MG63 (cell line): ENCODE measurements at regions not wholly inside any gene's neighbourhood (a gene's known extent, or its start where the extent isn't known, plus 50 kb on each side); places are given as distances from the start of the nearest gene placed in this dataset.
A peak's percentile ranks its signal among the peaks of the same experiment; 100 is the strongest.
"Not testable (repeated sequence)": the region's sequence is repeated elsewhere in the genome, so short reads cannot be mapped to it uniquely, and the experiment has no call there.

ENCODE experiments used
- DNase-seq: peaks from one replicate; pipeline ENCODE4 v3.0.0-alpha.2; 2020
- H3K27me3 ChIP-seq: fragments of 250-450 bp; sonication (Bioruptor Pico); 2 replicates; pipeline ENCODE4 v1.5.1; 2020; ENCODE audit warnings: mild to moderate bottlenecking, moderate library complexity
- H3K36me3 ChIP-seq: fragments of 250-450 bp; sonication (Bioruptor Pico); 2 replicates; pipeline ENCODE4 v1.5.1; 2020; ENCODE audit warnings: mild to moderate bottlenecking, moderate library complexity
- H3K4me3 ChIP-seq: fragments of 250-450 bp; sonication (Bioruptor Pico); 2 replicates; pipeline ENCODE4 v1.5.1; 2020; ENCODE audit warnings: mild to moderate bottlenecking, moderate library complexity
- H3K9me3 ChIP-seq: fragments of 250-450 bp; sonication (Bioruptor Pico); 2 replicates; pipeline ENCODE4 v1.5.1; 2020; ENCODE audit warnings: mild to moderate bottlenecking, moderate library complexity

GRCh38 chr6:134434019-134434942, 116.4 kb upstream of the SGK1 start:
- no peaks in the 10 kb centered on the region for H3K36me3 ChIP-seq
- no peaks in the 10 kb centered on the region for H3K9me3 ChIP-seq
- DNase-seq, result no peak
- H3K4me3 ChIP-seq, result no peak overlapping the region
- H3K27me3 ChIP-seq, result no peaks in the 10 kb centered on the region

GRCh38 chr6:134432036-134432435, 114.1 kb upstream of the SGK1 start:
- Histone ChIP-seq H3K9me3 (no peaks in the 10 kb centered on the region), H3K36me3 (no peaks in the 10 kb centered on the region), H3K27me3 (no peaks in the 10 kb centered on the region), H3K4me3 (no peak overlapping the region)
- DNase-seq, result no peak

- Histone ChIP-seq H3K27me3 (no peaks in the 10 kb centered on the region), H3K4me3 (no peak overlapping the region), H3K36me3 (no peaks in the 10 kb centered on the region), H3K9me3 (no peaks in the 10 kb centered on the region)
- no peak for DNase-seq
Observed at GRCh38 chr6:134431421-134431859, 113.5 kb upstream of the SGK1 start.

- Histone ChIP-seq H3K27me3 (no peaks in the 10 kb centered on the region), H3K4me3 (no peak overlapping the region), H3K9me3 (no peaks in the 10 kb centered on the region), H3K36me3 (no peaks in the 10 kb centered on the region)
- DNase-seq, result no peak
Observed at GRCh38 chr6:134429861-134430380, 112.0 kb upstream of the SGK1 start.

GRCh38 chr6:134427721-134428120, 109.8 kb upstream of the SGK1 start:
- Histone ChIP-seq H3K36me3 (no peaks in the 10 kb centered on the region), H3K4me3 (no peak overlapping the region), H3K27me3 (no peaks in the 10 kb centered on the region), H3K9me3 (no peaks in the 10 kb centered on the region)
- DNase-seq, result no peak

GRCh38 chr6:134426623-134427022, 108.7 kb upstream of the SGK1 start:
- DNase-seq, result no peak
- Histone ChIP-seq H3K9me3 (no peaks in the 10 kb centered on the region), H3K27me3 (no peaks in the 10 kb centered on the region), H3K4me3 (no peak overlapping the region), H3K36me3 (no peaks in the 10 kb centered on the region)

GRCh38 chr6:134425917-134426316, 108.0 kb upstream of the SGK1 start:
- DNase-seq, H3K9me3 ChIP-seq, H3K36me3 ChIP-seq, H3K4me3 ChIP-seq, H3K27me3 ChIP-seq: not testable (repeated sequence)

- Histone ChIP-seq H3K27me3 (no peaks in the 10 kb centered on the region), H3K4me3 (no peak overlapping the region), H3K36me3 (no peaks in the 10 kb centered on the region), H3K9me3 (no peaks in the 10 kb centered on the region)
- DNase-seq, result no peak
Observed at GRCh38 chr6:134425513-134425912, 107.6 kb upstream of the SGK1 start.

GRCh38 chr6:134424798-134425170, 106.9 kb upstream of the SGK1 start:
- H3K27me3 ChIP-seq, result no peaks in the 10 kb centered on the region
- no peaks in the 10 kb centered on the region for H3K9me3 ChIP-seq
- DNase-seq, result no peak
- no peaks in the 10 kb centered on the region for H3K36me3 ChIP-seq
- no peak overlapping the region for H3K4me3 ChIP-seq

- no peaks in the 10 kb centered on the region for H3K9me3 ChIP-seq
- DNase-seq, result no peak
- no peak overlapping the region for H3K4me3 ChIP-seq
- H3K27me3 ChIP-seq, result no peaks in the 10 kb centered on the region
- no peaks in the 10 kb centered on the region for H3K36me3 ChIP-seq
Observed at GRCh38 chr6:134424165-134424797, 106.4 kb upstream of the SGK1 start.

GRCh38 chr6:134422426-134423231, 104.7 kb upstream of the SGK1 start:
- H3K27me3 ChIP-seq, result no peaks in the 10 kb centered on the region
- no peak overlapping the region for H3K4me3 ChIP-seq
- peak; percentile 77 for DNase-seq
- no peaks in the 10 kb centered on the region for H3K36me3 ChIP-seq
- no peaks in the 10 kb centered on the region for H3K9me3 ChIP-seq

- DNase-seq, result no peak
- no peaks in the 10 kb centered on the region for H3K27me3 ChIP-seq
- no peaks in the 10 kb centered on the region for H3K9me3 ChIP-seq
- H3K36me3 ChIP-seq, result no peaks in the 10 kb centered on the region
- H3K4me3 ChIP-seq, result no peak overlapping the region
Observed at GRCh38 chr6:134421501-134421900, 103.6 kb upstream of the SGK1 start.

- Histone ChIP-seq H3K36me3 (no peaks in the 10 kb centered on the region), H3K9me3 (no peaks in the 10 kb centered on the region), H3K27me3 (no peaks in the 10 kb centered on the region), H3K4me3 (no peak overlapping the region)
- DNase-seq, result no peak
Observed at GRCh38 chr6:134420614-134421181, 102.8 kb upstream of the SGK1 start.

- Histone ChIP-seq H3K4me3 (no peak overlapping the region), H3K36me3 (no peaks in the 10 kb centered on the region), H3K9me3 (no peaks in the 10 kb centered on the region), H3K27me3 (no peaks in the 10 kb centered on the region)
- DNase-seq, result no peak
Observed at GRCh38 chr6:134419716-134420115, 101.8 kb upstream of the SGK1 start.

GRCh38 chr6:134416418-134417154, 98.7 kb upstream of the SGK1 start:
- Histone ChIP-seq H3K4me3 (no peak overlapping the region), H3K9me3 (peaks cover 7% of the 10 kb centered on the region), H3K27me3 (no peaks in the 10 kb centered on the region), H3K36me3 (no peaks in the 10 kb centered on the region)
- no peak for DNase-seq

- DNase-seq, result no peak
- H3K4me3 ChIP-seq, result no peak overlapping the region
- H3K36me3 ChIP-seq, result no peaks in the 10 kb centered on the region
- H3K27me3 ChIP-seq, result no peaks in the 10 kb centered on the region
- peaks cover 10% of the 10 kb centered on the region for H3K9me3 ChIP-seq
Observed at GRCh38 chr6:134415656-134416055, 97.7 kb upstream of the SGK1 start.
